Calu3 (cell line): ENCODE measurements at regions not wholly inside any gene's neighbourhood (a gene's known extent, or its start where the extent isn't known, plus 50 kb on each side); places are given as distances from the start of the nearest gene placed in this dataset.
A peak's percentile ranks its signal among the peaks of the same experiment; 100 is the strongest.

Source experiments
- BruUV-seq: library from RNA; stranded (reverse); fragments of 400-500 nt; replicated peaks from 2 replicates; lab custom pipeline; 2021; lab: Mats Ljungman, UMichigan
- CTCF ChIA-PET: fragments of 300-600 bp; sonication (Branson Sonifier 250); formaldehyde crosslinking; loops from one replicate; lab custom pipeline; 2022; ENCODE audit warnings: antibody characterized with exemption; lab: Charles Lee
- DNase-seq: peaks from one replicate; pipeline ENCODE4 v3.0.0; 2022
- H3K27ac Mint-ChIP-seq: one replicate; pipeline ENCODE4 v1.8.0; 2022; ENCODE audit warnings: mixed read lengths; ENCODE audit not compliant: unreplicated experiment
- H3K27me3 Mint-ChIP-seq: one replicate; pipeline ENCODE4 v1.8.0; 2022; ENCODE audit warnings: mixed read lengths; ENCODE audit not compliant: unreplicated experiment
- H3K36me3 Mint-ChIP-seq: one replicate; pipeline ENCODE4 v1.8.0; 2022; ENCODE audit warnings: mild to moderate bottlenecking, moderate library complexity, mixed read lengths; ENCODE audit not compliant: insufficient read depth, unreplicated experiment
- H3K4me1 Mint-ChIP-seq: one replicate; pipeline ENCODE4 v1.8.0; 2022; ENCODE audit warnings: mild to moderate bottlenecking, low read depth, mixed read lengths; ENCODE audit not compliant: unreplicated experiment
- H3K4me3 Mint-ChIP-seq: one replicate; pipeline ENCODE4 v1.8.0; 2022; ENCODE audit warnings: mild to moderate bottlenecking, low read depth, moderate library complexity, mixed read lengths; ENCODE audit not compliant: unreplicated experiment
- H3K9me3 Mint-ChIP-seq: one replicate; pipeline ENCODE4 v1.8.0; 2022; ENCODE audit warnings: low read depth, mixed read lengths; ENCODE audit not compliant: unreplicated experiment
- CTCF ChIP-seq: fragments of 200-600 bp; IDR thresholded peaks from one replicate; pipeline ENCODE4 v1.8.0; 2022; ENCODE audit warnings: antibody characterized with exemption; ENCODE audit not compliant: unreplicated experiment
- intact Hi-C: fragments of 100-400 bp; cut with micrococcal nuclease; formaldehyde crosslinking; loops from one replicate; pipeline ENCODE4 v1.10.0; 2022; ENCODE audit not compliant: unreplicated experiment

GRCh38 chr16:86740298-86740697 is 161.9 kb downstream of the FOXL1 start:
- H3K9me3 Mint-ChIP-seq, result no peaks in the 10 kb centered on the region
- H3K27ac Mint-ChIP-seq, result no peak overlapping the region
- CTCF ChIA-PET, result no interaction called here
- no peak for TF ChIP-seq CTCF
- peaks cover 2% of the 10 kb centered on the region for H3K27me3 Mint-ChIP-seq
- DNase-seq, result no peak
- intact Hi-C loops, result no loop called here
- H3K4me1 Mint-ChIP-seq, result peaks cover 33% of the 10 kb centered on the region
- H3K4me3 Mint-ChIP-seq, result no peak overlapping the region
- H3K36me3 Mint-ChIP-seq, result peaks cover 5% of the 10 kb centered on the region
- BruUV-seq, result no TSS peak

- TF ChIP-seq CTCF, result no peak
- peaks cover 11% of the 10 kb centered on the region for H3K27me3 Mint-ChIP-seq
- peak overlapping the region; percentile 60 for H3K4me3 Mint-ChIP-seq
- H3K27ac Mint-ChIP-seq, result no peak overlapping the region
- no TSS peak for BruUV-seq
- H3K36me3 Mint-ChIP-seq, result peaks cover 5% of the 10 kb centered on the region
- H3K4me1 Mint-ChIP-seq, result peaks cover 32% of the 10 kb centered on the region
- intact Hi-C loops, result no loop called here
- DNase-seq, result peak; percentile 44
- CTCF ChIA-PET, result no interaction called here
- no peaks in the 10 kb centered on the region for H3K9me3 Mint-ChIP-seq
Measured at GRCh38 chr16:86740906-86741799, 162.8 kb downstream of the FOXL1 start.

GRCh38 chr16:86747761-86748160 is 169.4 kb downstream of the FOXL1 start:
- Mint-ChIP-seq H3K9me3 (no peaks in the 10 kb centered on the region), H3K4me3 (no peak overlapping the region), H3K27me3 (peaks cover 20% of the 10 kb centered on the region), H3K36me3 (no peaks in the 10 kb centered on the region), H3K4me1 (peaks cover 20% of the 10 kb centered on the region), H3K27ac (no peak overlapping the region)
- intact Hi-C loops, result no loop called here
- DNase-seq, result no peak
- CTCF ChIA-PET, result no interaction called here
- TF ChIP-seq CTCF, result no peak
- no TSS peak for BruUV-seq

GRCh38 chr16:86748652-86749051 is 170.3 kb downstream of the FOXL1 start:
- no peak for DNase-seq
- no TSS peak for BruUV-seq
- CTCF ChIA-PET, result interaction anchor here (0.6 kb wide), 1 partner anchor 14 kb away, joined by 3 read pairs; no protein-coding TSS in a partner anchor
- no peaks in the 10 kb centered on the region for H3K9me3 Mint-ChIP-seq
- intact Hi-C loops, result no loop called here
- H3K36me3 Mint-ChIP-seq, result no peaks in the 10 kb centered on the region
- no peak overlapping the region for H3K4me3 Mint-ChIP-seq
- no peak overlapping the region for H3K27ac Mint-ChIP-seq
- H3K4me1 Mint-ChIP-seq, result peaks cover 20% of the 10 kb centered on the region
- H3K27me3 Mint-ChIP-seq, result peaks cover 20% of the 10 kb centered on the region
- no peak for TF ChIP-seq CTCF
